Umbilical cord (tissue), 1 donor: ENCODE measurements at regions not wholly inside any gene's neighbourhood (a gene's known extent, or its start where the extent isn't known, plus 50 kb on each side); places are given as distances from the start of the nearest gene placed in this dataset.
A peak's percentile ranks its signal among the peaks of the same experiment; 100 is the strongest.
"Not testable (repeated sequence)": the region's sequence is repeated elsewhere in the genome, so short reads cannot be mapped to it uniquely, and the experiment has no call there.

Source experiments
- DNase-seq: peaks from one replicate; pipeline ENCODE4 v3.0.0-alpha.2; 2015; ENCODE audit warnings: low spot score

GRCh38 chrX:106220177-106220576 lies 52.1 kb downstream of the PWWP3B start:
- DNase-seq: no peak

GRCh38 chrX:106243376-106243775 lies 75.3 kb downstream of the PWWP3B start:
- no peak for DNase-seq

DNA sequence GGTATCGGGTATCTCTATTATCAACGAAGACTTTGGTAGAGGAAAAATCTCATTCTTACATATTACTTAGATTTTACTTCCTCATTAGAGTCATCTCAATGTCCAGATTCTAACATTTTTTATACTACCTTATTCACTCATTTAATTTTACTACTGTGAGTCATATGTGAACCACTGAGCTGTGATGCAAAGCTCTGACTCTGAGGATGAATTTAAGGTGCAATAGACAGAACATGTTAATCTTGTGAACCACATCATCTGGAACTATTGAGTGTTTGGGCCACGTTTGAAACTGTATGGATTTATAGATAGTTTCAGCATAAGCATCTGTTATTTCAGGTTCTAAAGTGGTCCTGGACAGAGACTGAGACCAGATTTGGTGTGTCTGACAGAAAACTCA lies 78.4 kb downstream of the PWWP3B start:
- no peak for DNase-seq

- no peak for DNase-seq
These were observed 79.1 kb downstream of the PWWP3B start for GRCh38 chrX:106247162-106247561.

DNA sequence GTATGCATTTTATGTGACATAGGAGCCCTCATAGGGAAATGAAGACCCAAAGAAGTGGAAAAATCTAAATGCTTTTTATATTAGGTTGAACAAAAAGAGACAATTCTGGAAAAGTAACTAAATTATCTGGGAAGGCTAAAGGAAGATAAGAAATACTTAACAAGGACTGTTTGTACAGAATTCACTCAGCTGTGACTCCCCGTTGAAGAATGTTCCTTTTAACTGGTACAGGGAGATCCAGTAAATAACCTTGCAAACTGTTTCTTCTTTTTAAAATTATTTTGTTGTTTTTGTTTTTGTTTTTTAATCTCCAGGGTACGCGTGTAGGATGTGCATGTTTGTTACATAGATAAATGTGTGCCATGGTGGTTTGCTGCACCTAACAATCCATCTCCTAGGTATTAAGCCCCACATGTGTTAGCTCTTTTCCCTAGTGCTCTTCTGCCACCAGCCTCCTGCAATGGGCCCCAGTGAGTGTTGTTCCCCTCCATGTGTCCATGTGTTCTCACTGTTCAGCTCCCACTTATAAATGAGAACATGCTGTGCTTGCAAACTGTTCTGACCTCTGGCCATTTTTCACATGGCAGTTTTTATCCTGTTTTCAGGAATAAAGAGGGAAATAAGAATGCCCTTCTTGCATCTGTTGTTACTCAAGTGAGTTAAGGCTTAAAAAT lies 81.7 kb downstream of the PWWP3B start:
- peak; percentile 1 for DNase-seq

GRCh38 chrX:106263817-106264216 lies 95.7 kb downstream of the PWWP3B start:
- no peak for DNase-seq

DNA sequence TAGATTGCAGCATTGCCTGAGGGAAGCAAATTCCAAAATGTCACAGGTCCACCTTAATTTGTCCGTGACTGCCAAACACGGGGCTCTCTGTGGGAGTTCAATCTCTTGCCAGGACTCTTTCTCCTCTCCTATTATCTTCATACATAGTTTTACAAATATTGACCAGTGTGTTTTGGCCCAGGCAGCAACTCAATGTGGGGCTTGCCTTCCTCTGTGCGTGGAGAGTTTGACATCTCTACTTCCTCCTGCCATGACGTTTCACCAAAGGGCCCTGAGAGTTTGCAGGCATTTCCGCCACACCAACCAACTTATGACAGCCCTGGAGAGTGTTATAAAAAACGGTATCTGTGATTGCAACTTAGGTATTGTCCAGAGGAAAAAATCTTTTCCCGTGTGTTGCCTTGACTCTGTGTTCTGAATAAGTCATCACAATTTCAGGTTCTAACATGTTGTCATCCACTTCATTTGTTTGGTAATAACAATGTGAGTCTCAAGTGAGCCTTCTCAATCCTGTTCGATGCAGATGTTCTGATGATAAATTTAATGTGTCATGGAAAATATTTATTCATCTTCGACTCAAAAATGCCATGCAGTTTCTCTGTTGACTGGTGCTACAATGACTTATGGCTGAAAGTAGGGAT lies 106.0 kb downstream of the PWWP3B start:
- DNase-seq: not testable (repeated sequence)

DNA sequence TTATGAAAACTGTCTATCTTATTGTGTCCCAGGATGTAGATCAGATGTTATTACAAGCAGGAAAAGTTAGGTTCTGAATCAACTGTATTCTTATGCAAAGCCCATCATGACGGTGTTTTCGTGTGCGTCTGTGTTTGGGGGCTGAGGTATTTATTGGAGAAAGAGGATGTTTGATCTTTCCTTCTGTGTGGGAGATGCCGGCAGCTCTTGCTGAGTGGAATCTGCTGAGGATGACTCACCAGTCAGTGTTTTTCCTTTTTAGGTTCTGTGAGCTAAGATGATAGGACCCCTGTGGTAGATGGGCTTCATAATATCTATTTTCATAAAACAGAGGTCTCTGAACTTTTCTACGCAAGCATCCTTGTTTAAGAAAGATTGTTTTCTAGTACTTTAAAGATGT lies 107.1 kb downstream of the PWWP3B start:
- DNase-seq: not testable (repeated sequence)

GRCh38 chrX:106278951-106279350 lies 110.8 kb downstream of the PWWP3B start:
- no peak for DNase-seq

GRCh38 chrX:106281383-106281782 lies 113.3 kb downstream of the PWWP3B start:
- DNase-seq: no peak

GRCh38 chrX:106283841-106284240 lies 115.7 kb downstream of the PWWP3B start:
- no peak for DNase-seq

DNA sequence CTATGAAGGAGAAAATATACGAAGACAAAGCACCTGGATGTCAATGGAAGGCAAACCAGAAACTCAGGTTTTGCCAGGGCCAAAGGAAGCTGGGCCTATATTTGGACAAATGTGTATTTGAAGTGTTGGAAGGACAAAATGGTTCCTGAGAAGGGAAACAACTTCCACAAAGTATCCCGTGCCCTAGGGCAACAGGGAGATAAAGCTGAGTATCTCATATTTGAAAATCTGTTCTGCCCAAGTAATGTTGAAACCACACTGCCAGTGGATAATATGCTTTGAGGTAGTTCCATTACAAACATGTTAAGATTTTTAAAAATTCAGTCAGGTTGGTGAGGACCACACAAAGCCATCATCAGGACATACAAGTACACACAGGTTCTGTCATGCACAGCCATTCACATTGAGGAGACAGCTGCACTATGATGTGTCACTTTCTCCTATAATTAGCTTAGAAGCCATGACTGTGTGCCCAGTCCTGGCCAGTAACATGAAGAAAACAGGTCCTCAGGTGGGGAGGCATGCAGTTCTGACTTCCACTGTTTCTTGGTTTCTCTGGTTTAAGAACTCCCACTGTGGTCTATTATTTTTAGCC lies 116.4 kb downstream of the PWWP3B start:
- DNase-seq: no peak

DNA sequence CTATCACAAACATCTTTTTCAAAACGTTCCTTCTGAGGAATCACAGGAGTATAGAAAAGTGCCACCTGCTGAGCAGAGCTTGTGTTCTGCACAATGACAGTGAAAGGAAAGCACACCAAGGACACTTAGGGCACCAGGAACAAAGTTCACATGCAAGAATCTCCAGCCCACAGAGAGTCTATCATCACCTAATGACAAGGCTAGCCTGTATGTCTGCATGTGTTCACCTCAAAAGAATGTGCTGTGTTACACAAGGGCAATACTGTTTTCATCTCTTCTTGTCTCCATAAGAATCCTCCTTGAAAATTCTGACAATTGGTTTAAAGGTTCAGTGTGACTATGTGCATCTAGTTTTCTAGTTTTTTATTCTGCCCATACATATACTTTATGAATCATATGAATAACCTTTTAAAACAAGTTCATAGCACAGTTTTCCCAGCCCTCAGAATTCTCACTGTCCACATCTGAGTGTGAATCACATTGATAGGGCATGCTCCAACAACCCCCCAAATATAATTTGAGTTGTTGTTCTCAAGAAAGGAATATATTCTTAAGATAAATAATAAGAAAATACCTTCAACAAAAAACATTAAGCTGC lies 118.0 kb downstream of the PWWP3B start:
- DNase-seq: peak; percentile 12

- DNase-seq: not testable (repeated sequence)
These were observed 122.7 kb downstream of the PWWP3B start for GRCh38 chrX:106290778-106291177.

DNA sequence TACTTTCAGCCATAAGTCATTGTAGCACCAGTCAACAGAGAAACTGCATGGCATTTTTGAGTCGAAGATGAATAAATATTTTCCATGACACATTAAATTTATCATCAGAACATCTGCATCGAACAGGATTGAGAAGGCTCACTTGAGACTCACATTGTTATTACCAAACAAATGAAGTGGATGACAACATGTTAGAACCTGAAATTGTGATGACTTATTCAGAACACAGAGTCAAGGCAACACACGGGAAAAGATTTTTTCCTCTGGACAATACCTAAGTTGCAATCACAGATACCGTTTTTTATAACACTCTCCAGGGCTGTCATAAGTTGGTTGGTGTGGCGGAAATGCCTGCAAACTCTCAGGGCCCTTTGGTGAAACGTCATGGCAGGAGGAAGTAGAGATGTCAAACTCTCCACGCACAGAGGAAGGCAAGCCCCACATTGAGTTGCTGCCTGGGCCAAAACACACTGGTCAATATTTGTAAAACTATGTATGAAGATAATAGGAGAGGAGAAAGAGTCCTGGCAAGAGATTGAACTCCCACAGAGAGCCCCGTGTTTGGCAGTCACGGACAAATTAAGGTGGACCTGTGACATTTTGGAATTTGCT lies 123.8 kb downstream of the PWWP3B start:
- not testable (repeated sequence) for DNase-seq

- no peak for DNase-seq
These were observed 132.1 kb downstream of the PWWP3B start for GRCh38 chrX:106300239-106300638.

DNA sequence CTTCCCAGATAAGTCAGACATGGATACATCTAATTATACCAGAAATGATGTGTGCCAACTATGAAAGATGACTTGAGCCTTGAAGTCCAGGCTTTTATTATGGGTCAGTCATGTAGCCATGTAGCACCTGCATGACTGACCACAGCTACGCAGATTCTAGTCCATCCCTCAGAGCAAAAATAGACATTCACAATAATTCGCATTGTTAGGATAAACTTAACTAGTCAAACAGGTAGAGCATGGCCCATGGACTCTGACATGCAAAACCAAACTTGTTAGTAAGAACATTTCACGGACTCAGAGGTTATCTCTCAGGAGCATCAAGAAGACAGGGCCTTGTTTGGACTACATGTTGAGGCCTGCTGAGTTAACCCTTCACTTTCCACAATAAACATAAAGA lies 132.6 kb downstream of the PWWP3B start:
- DNase-seq: no peak

- DNase-seq: peak; percentile 9
These were observed 134.2 kb downstream of the PWWP3B start for GRCh38 chrX:106302304-106302703.

- no peak for DNase-seq
These were observed 138.4 kb downstream of the PWWP3B start for GRCh38 chrX:106306391-106306947.

- no peak for DNase-seq
These were observed 155.3 kb downstream of the PWWP3B start for GRCh38 chrX:106323357-106323756.

DNA sequence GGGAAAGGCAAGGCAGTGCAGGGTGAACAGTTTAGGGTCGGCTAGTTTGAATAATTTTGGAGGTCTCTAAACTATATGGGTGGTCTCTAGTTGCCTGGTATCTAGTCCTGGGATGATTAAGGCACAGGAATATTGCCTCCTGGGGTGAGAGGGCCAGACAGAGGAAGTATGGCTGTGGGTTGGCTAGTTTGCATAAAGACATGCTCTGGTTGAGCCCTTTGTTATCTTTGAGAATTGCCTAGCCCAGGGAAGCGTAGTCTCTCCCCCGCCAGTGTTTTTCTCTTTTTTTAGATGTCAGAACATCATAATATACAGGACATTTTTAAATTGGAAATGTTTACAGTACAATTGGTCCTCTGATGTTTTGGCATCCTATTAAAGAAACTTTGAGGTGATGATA lies 163.5 kb downstream of the PWWP3B start:
- DNase-seq: no peak

DNA sequence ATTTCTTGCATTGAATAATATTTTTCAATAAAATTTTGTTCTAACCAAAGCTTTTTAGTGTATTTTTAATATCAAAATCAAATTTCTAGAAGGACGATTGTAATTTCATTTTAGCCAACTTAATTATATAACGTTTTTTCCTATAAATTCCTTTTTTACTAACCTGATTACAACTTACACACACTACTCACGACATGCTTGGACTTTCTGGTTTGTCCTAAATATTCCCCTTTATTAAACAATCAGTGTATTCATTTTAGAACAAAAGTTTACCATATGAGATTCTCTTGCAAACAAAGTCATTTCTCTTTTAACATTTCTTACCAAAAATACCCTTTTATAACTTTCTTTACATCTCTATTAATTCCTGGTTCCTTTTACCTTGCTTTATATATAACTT lies 173.7 kb downstream of the PWWP3B start:
- DNase-seq: no peak
